ENCODE measurements at regions not wholly inside any gene's neighbourhood (a gene's known extent, or its start where the extent isn't known, plus 50 kb on each side); places are given as distances from the start of the nearest gene placed in this dataset.

GRCh38 chr17:13939222-13939621, 130.1 kb upstream of the COX10 start:
- no peak for DNase-seq

GRCh38 chr17:13940858-13941665, 128.2 kb upstream of the COX10 start:
- DNase-seq: no peak

DNA sequence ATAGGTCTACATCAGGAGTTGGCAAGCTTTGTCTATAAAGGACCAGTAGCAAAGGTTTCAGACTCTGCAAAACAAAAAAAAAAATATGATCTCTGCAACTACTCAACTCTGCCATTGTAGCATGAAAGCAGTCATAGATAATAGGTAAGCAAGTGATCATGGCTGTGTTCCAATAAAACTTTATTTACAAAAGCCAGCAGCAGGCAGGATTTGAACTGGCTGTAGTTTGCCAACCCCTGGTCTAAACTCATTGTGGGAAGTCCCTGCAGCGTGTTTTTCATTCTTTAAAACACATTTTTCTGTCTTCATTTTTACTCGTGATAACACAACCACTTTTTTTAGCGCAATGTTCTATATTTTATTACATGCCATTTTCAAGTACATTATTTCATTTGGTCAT, 127.5 kb upstream of the COX10 start:
- no peak for DNase-seq

DNA sequence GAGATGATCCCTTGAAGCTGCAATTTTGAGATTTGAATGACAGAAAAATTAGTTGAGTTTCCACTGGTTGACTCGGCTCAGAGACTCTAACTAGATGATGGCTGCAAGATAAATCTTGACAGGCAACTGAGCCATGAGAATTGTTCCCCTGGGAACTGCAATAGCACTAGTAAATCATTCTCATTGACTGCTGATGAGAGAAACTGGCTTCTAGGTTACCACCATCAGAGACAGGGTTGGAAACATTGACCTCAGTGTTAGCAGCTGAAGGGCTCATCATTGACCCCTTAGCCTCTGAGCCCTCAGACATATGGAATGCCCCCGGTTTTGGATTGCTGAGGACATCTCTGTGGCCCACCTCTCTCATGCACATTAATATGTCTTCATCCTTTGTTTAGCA, 125.4 kb upstream of the COX10 start:
- no peak for DNase-seq

GRCh38 chr17:13947499-13947898, 121.8 kb upstream of the COX10 start:
- no peak for DNase-seq

- DNase-seq: no peak
Measured at GRCh38 chr17:13952009-13952750, 117.1 kb upstream of the COX10 start.

DNA sequence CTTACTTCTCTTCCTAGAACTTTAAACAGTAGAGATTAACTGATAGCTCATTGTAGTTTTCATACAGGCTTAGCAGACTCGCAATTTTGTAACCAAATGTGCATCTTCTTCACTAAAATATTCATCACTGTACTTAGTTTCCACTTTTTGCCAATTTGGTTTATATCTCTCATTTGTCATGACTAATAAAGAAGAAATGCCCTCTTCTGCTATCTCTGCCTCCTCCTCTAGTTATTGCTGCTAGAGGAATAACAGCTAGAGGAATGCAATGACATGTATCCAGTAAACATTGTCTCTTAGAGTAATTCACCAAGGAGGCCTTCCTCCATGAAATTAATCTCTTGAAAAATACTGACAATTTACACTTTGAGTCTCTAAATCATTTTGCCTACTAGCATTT, 115.5 kb upstream of the COX10 start:
- no peak for DNase-seq

DNA sequence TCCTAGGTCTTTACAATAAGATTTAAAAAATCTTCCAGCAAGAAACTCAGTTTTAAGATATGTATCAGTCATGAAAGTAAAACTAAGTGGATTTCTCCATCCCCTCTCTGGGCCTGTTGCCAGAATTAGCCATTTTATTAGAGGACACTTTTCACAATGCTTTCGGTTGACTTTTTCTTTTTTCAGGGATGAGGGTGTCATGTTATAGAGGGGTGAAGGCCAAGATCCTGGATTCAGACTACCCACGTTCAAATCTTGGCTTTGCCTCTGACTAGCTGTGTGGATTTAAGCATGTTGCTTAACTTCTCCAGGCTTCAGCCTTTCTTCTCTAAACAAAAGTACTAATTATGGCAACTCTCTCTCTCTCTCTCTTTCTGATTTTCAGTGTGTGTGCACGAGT, 111.7 kb upstream of the COX10 start:
- DNase-seq: no peak

DNA sequence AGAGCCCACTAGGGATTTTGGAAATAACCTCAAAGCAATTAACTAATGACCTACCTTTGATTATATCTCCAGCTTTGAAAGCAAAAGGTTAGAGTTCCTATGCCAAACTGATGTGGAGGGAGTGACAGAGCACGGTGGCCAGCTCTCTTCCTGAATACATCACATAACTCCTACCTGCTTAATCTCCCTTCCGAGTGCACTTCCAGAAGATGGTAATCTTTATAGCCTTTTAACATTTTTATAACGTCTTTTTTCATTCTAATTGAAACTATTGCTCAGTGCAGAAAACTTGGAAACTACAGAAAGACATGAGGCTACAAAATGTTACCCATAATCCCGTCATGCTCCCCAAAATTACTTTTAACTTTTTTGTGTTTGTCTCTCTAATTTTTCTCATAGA, 110.5 kb upstream of the COX10 start:
- no peak for DNase-seq

- no peak for DNase-seq
Measured at GRCh38 chr17:13961265-13961664, 108.0 kb upstream of the COX10 start.

GRCh38 chr17:13962716-13963240, 106.5 kb upstream of the COX10 start:
- no peak for DNase-seq

DNA sequence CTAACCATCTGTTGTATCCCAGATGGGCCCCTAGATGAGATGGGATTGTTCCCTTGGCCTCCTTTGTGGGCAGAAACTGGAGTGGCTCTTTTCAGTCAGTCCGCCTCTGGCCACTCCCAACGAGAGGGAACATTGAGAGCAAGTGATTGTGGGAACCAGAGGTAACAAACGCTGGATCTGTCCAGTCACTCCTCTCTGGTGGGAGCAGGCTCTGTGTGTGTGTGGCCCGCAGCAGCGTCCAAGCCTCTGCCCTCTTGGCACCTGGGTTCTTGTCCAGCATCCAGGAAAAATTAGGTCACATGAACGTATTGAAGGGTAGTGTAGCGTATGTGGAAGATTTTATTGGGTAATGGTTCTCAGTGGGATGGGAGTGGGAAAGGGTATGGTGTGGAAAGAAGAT, 101.9 kb upstream of the COX10 start:
- DNase-seq: no peak

GRCh38 chr17:13970531-13970930, 98.8 kb upstream of the COX10 start:
- no peak for DNase-seq

- DNase-seq: no peak
Measured at GRCh38 chr17:13973960-13974651, 95.2 kb upstream of the COX10 start.

- DNase-seq: no peak
Measured at GRCh38 chr17:13977837-13978236, 91.5 kb upstream of the COX10 start.

- DNase-seq: no peak
Measured at GRCh38 chr17:13978478-13978877, 90.8 kb upstream of the COX10 start.

DNA sequence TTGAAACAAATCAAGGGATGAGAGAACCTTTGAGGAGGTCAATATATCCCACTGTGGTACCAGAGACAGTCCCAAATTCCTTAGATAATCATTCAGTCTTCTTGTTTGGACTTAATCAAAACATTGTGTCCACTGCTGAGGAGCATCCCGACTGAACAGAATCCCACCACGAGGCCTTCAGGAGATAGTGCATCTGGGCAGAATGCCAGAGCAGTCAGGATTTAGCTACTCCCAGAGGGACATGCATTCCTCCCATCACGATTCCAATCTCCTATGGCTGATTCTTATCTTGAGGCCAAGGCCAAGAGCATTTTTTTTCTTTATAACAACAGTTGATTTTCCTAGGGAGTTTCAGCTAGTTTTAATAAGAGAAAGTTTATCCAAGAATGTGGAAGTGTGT, 87.4 kb upstream of the COX10 start:
- no peak for DNase-seq

DNA sequence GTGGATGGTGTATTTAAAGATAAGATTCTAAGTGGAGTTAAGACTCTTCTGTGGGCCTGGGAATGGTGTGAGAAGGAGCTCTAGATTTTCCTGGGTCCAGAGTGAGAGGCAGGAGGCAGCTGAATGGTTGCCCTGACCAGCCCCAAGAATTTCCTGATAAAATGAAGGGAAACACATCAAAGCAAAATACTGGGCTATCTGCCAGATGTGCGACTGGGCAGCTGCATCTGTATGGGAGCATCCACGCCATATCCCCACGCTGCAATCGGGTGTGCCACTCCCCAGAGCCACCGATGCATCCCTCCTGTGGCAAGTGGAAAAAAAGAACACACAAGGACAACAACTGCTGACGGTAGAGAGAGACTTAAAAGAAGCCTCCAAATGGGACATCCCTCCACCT, 84.3 kb upstream of the COX10 start:
- DNase-seq: no peak

DNA sequence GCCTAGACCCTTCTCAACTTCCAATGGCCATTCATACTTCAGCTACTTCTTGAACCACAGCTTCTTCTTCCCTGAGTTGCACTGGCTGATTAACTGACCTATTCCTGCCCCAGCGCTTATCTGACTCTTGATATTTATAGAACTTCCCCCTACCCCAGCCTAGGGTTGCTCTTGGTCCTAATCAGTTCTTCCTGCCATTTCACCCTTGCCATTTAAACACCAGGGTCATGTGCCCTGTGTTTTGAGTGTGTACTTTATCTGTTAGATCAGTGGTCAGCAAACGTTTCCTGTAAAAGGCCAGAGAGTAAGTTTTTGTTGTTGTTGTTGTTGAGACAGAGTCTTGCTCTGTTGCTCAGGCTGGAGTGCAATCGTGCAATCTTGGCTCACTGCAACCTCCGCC, 82.4 kb upstream of the COX10 start:
- DNase-seq: no peak

DNA sequence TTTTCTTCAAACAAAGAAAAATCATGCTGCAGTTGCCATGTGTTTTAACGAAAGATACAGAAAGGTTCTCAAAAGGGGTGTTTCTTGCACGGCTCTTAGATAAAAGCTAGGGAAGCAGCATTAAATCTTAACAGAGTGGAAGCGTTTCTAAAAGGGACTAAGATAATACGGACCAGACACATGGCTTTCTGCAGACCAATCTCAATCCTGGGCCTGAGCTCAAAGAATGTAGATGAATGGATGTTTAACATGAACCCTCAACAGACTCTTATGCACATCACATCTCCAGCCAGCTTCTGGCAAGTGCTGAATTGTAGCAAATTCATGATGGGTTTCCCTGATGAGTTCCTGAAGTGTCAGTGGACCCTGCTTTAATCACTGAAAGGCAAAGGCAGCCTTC, 80.2 kb upstream of the COX10 start:
- DNase-seq: no peak

- DNase-seq: no peak
Measured at GRCh38 chr17:13993106-13993505, 76.2 kb upstream of the COX10 start.

GRCh38 chr17:13994050-13994449, 75.3 kb upstream of the COX10 start:
- no peak for DNase-seq

DNA sequence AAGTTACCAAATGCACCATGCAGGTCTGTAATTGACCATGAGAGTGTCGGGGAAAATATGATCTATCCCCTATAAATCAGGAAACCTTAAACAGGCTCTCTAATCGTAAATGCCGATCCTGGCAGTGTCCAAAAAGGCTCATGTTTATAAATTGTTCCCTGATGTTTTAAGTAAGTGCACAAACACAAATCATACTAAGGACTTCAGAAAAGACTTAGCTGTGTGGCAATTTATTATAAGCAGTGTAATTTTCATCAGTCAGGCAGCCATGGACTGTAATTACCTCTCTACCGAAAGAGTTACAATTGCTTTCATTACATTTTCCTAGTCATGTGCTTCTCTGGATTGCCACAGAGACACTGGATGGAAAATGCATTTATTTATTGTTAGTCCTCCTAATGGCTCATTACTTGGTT, 73.4 kb upstream of the COX10 start:
- no peak for DNase-seq

GRCh38 chr17:13996276-13996675, 73.0 kb upstream of the COX10 start:
- no peak for DNase-seq

All from activated CD4-positive, alpha-beta T cell treated with anti-CD3 and anti-CD28 coated beads, Interleukin-10, Interleukin-2, amounts not matched to agents 100 ng/mL and 50 ng/mL, durations not matched to agents 16 hours and 8 hours (primary cell).